ENCODE measurements at regions not wholly inside any gene's neighbourhood (a gene's known extent, or its start where the extent isn't known, plus 50 kb on each side); places are given as distances from the start of the nearest gene placed in this dataset.

DNA sequence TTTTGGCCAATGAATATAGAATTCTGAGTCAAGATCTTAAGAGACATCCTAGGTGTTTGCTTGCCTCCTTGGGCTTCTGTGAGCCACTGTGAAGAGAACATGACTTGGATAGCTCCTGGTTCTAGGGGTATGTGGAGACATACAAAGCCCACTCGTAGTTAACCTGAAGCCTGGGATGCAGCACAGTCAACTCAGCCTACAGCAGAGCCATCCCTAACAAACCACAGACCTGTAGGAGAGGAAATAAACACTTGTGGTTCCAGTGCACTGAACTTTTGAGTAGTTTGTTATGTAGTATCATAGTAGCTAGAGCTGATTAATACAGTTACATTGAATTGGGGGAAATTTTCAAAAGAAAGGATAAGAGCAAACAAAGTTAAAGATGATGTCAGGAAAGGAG is 474.4 kb upstream of the HSF2 start:
- H4K8ac ChIP-seq (replicated peaks; ENCODE audit: insufficient read length, low read depth, low read length) = no peak overlapping the region
- no peak overlapping the region for H3T11ph ChIP-seq (ENCODE audit: low read length)
- DNase-seq = no peak
- no peak overlapping the region for H2AK5ac ChIP-seq (ENCODE audit: insufficient read length, low read length)
- H3K9me3 ChIP-seq (ENCODE audit: control insufficient read depth, low read depth, low read length) = no peaks in the 10 kb centered on the region
- H3K79me2 ChIP-seq (ENCODE audit: insufficient read depth, low read length) = no peaks in the 10 kb centered on the region
- no peak overlapping the region for H2BK12ac ChIP-seq (ENCODE audit: insufficient read length, low read depth, low read length)
- peaks cover 0 to 12% (median 8%) of the 10 kb centered on the region in 3 experiments; a peak in 5 of 7 replicates for H3K36me3 Mint-ChIP-seq (ENCODE audit: insufficient read depth in 1 of 3, low read depth in 3 of 3)
- no peaks in the 10 kb centered on the region for H3K27me3 ChIP-seq (ENCODE audit: insufficient read depth, low read length)
- WGBS (ENCODE audit: extremely low coverage, insufficient read length, low lambda C conversion rate) = no CpG with 5 or more reads among the region's 1 CpG
- no peak overlapping the region for H3K27ac ChIP-seq (ENCODE audit: insufficient read length, low read depth, low read length)
- no peak overlapping the region for H3K18ac ChIP-seq (ENCODE audit: insufficient read length, low read depth, low read length)
- peaks cover 26 to 37% of the 10 kb centered on the region in 2 experiments for H3K4me1 Mint-ChIP-seq
- H2AFZ ChIP-seq (ENCODE audit: low read length) = no peak overlapping the region
- no peak overlapping the region for H3K14ac ChIP-seq (ENCODE audit: insufficient read depth, low read length)
- peaks cover 0 to 6% of the 10 kb centered on the region in 2 experiments; a peak in 3 of 5 replicates for H3K9me3 Mint-ChIP-seq
- H2BK15ac ChIP-seq (ENCODE audit: low read depth, low read length) = no peak overlapping the region
- H3K4me3 Mint-ChIP-seq = no peak overlapping the region
- H4K20me1 ChIP-seq (ENCODE audit: control insufficient read depth, insufficient read depth, insufficient read length) = no peaks in the 10 kb centered on the region
- peaks cover 4% of the 10 kb centered on the region; the same call in 1 of the 2 replicates for H3K4me1 ChIP-seq (ENCODE audit: insufficient read depth, low read length)
- no peak overlapping the region for H2BK120ac ChIP-seq (ENCODE audit: low read depth, low read length, poor library complexity, severe bottlenecking)
- no peak overlapping the region for H3K9ac ChIP-seq (ENCODE audit: extremely low read depth, insufficient read length, low read length)
- no peaks in the 10 kb centered on the region for H3K27me3 Mint-ChIP-seq (ENCODE audit: low read depth)
- H2BK5ac ChIP-seq (ENCODE audit: insufficient read length, low read length) = no peak overlapping the region
- H3K56ac ChIP-seq (ENCODE audit: insufficient read length, low read depth, low read length) = no peak overlapping the region
- no peak overlapping the region for H4K91ac ChIP-seq (ENCODE audit: insufficient read length, low read depth, low read length)
- no peak overlapping the region; a peak in 1 of 7 replicates for H3K27ac Mint-ChIP-seq
- no peak overlapping the region for H4K5ac ChIP-seq (ENCODE audit: insufficient read length, low read depth, low read length)
- TF ChIP-seq, protein P1, sequence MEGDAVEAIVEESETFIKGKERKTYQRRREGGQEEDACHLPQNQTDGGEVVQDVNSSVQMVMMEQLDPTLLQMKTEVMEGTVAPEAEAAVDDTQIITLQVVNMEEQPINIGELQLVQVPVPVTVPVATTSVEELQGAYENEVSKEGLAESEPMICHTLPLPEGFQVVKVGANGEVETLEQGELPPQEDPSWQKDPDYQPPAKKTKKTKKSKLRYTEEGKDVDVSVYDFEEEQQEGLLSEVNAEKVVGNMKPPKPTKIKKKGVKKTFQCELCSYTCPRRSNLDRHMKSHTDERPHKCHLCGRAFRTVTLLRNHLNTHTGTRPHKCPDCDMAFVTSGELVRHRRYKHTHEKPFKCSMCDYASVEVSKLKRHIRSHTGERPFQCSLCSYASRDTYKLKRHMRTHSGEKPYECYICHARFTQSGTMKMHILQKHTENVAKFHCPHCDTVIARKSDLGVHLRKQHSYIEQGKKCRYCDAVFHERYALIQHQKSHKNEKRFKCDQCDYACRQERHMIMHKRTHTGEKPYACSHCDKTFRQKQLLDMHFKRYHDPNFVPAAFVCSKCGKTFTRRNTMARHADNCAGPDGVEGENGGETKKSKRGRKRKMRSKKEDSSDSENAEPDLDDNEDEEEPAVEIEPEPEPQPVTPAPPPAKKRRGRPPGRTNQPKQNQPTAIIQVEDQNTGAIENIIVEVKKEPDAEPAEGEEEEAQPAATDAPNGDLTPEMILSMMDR (conservative IDR thresholded peaks at IDR 0.05) = no peak
- no peaks in the 10 kb centered on the region for H3K23me2 ChIP-seq (ENCODE audit: insufficient read length, low read depth, low read length, poor library complexity, severe bottlenecking)
- no peak overlapping the region for H2BK20ac ChIP-seq (ENCODE audit: low read depth, low read length, poor library complexity, severe bottlenecking)
- H3K79me1 ChIP-seq (ENCODE audit: insufficient read depth, low read depth, low read length, poor library complexity, severe bottlenecking) = no peaks in the 10 kb centered on the region
- no peak overlapping the region for H3K4me2 ChIP-seq (ENCODE audit: insufficient read depth, insufficient read length, low read length)
- H3K23ac ChIP-seq (ENCODE audit: insufficient read length, low read depth, low read length) = no peak overlapping the region
- no peak overlapping the region for H3K4ac ChIP-seq (ENCODE audit: low read depth, low read length)

All from H9 (cell line).